ENCODE measurements at regions not wholly inside any gene's neighbourhood (a gene's known extent, or its start where the extent isn't known, plus 50 kb on each side); places are given as distances from the start of the nearest gene placed in this dataset.

- Histone ChIP-seq H3K36me3 (replicated peaks in 1 of 2; ENCODE audit: insufficient read depth in 1 of 2, low read depth in 2 of 2) (no peaks in the 10 kb centered on the region), H3K4me3 (no peak overlapping the region), H3K4me1 (no peaks in the 10 kb centered on the region), H3K27ac (no peak overlapping the region), H3K27me3 (no peaks in the 10 kb centered on the region), H3K9me3 (no peaks in the 10 kb centered on the region)
- TF ChIP-seq CTCF (IDR thresholded peaks at IDR 0.05) (no peak), POLR2A (IDR thresholded peaks at IDR 0.05) (no peak)
- ATAC-seq: no peak
- no peak for DNase-seq
- intact Hi-C loops (cut with DNase I): no loop called here
- WGBS, 2 donors: 51 to 57% methylated on average over 2 of the region's 2 CpGs
Measured at GRCh38 chr5:89615839-89616518, 733.0 kb upstream of the MEF2C start.

- no peak for ATAC-seq
- Histone ChIP-seq H3K4me3 (no peak overlapping the region), H3K27ac (no peak overlapping the region), H3K9me3 (no peaks in the 10 kb centered on the region), H3K4me1 (no peaks in the 10 kb centered on the region), H3K36me3 (replicated peaks in 1 of 2; ENCODE audit: insufficient read depth in 1 of 2, low read depth in 2 of 2) (no peaks in the 10 kb centered on the region), H3K27me3 (no peaks in the 10 kb centered on the region)
- intact Hi-C loops (cut with DNase I): no loop called here
- no peak for DNase-seq
- TF ChIP-seq POLR2A (IDR thresholded peaks at IDR 0.05) (no peak), CTCF (IDR thresholded peaks at IDR 0.05) (no peak)
- 82 to 90% methylated on average over 3 of the region's 3 CpGs for WGBS, 2 donors
Measured at GRCh38 chr5:89613222-89613956, 730.4 kb upstream of the MEF2C start.

- WGBS, 2 donors: 50 to 54% methylated on average over 4 of the region's 4 CpGs
Measured at GRCh38 chr5:89606939-89607534, 724.1 kb upstream of the MEF2C start.

GRCh38 chr5:89604342-89604741 lies 721.4 kb upstream of the MEF2C start:
- H3K9me3 ChIP-seq: no peaks in the 10 kb centered on the region
- DNase-seq: no peak
- WGBS, 2 donors: 77 to 88% methylated on average over 1 of the region's 1 CpG
- TF ChIP-seq CTCF (IDR thresholded peaks at IDR 0.05): no peak
- no peak for TF ChIP-seq POLR2A (IDR thresholded peaks at IDR 0.05)
- H3K4me1 ChIP-seq: no peaks in the 10 kb centered on the region
- ATAC-seq: no peak
- no peaks in the 10 kb centered on the region for H3K27me3 ChIP-seq
- intact Hi-C loops (cut with DNase I): no loop called here
- H3K36me3 ChIP-seq (replicated peaks in 1 of 2; ENCODE audit: insufficient read depth in 1 of 2, low read depth in 2 of 2): no peaks in the 10 kb centered on the region
- no peak overlapping the region for H3K4me3 ChIP-seq
- no peak overlapping the region for H3K27ac ChIP-seq

More at GRCh38 chr5:89606939-89607534, 724.1 kb upstream of the MEF2C start:
- Histone ChIP-seq H3K4me3 (no peak overlapping the region), H3K4me1 (no peaks in the 10 kb centered on the region), H3K36me3 (replicated peaks in 1 of 2; ENCODE audit: insufficient read depth in 1 of 2, low read depth in 2 of 2) (no peaks in the 10 kb centered on the region), H3K27me3 (no peaks in the 10 kb centered on the region), H3K27ac (no peak overlapping the region), H3K9me3 (no peaks in the 10 kb centered on the region)
- TF ChIP-seq CTCF (IDR thresholded peaks at IDR 0.05) (no peak), POLR2A (IDR thresholded peaks at IDR 0.05) (no peak)
- no peak for DNase-seq
- ATAC-seq: no peak
- intact Hi-C loops (cut with DNase I): no loop called here
